ENCODE measurements at regions not wholly inside any gene's neighbourhood (a gene's known extent, or its start where the extent isn't known, plus 50 kb on each side); places are given as distances from the start of the nearest gene placed in this dataset.

DNA sequence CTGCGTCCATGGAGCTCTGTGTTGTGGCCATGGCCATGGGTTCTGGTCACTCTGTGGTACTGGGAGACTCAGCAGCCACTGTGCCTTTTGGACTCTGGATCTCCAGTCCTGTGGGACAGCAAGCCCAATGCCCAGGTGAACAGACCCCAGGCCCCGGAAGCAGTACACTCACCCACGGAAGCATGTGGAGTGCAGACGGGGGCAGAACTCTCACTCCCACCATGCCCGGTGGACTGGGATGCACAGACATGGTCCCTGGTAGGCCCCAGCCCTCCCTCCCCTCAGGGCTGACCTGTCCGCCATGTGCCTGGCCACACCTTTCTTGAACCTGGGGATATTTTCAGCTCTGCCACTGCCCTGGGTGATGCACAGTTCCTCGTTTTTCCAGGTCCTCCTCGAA, 163.3 kb downstream of the URI1 start:
- TF ChIP-seq, protein P1, sequence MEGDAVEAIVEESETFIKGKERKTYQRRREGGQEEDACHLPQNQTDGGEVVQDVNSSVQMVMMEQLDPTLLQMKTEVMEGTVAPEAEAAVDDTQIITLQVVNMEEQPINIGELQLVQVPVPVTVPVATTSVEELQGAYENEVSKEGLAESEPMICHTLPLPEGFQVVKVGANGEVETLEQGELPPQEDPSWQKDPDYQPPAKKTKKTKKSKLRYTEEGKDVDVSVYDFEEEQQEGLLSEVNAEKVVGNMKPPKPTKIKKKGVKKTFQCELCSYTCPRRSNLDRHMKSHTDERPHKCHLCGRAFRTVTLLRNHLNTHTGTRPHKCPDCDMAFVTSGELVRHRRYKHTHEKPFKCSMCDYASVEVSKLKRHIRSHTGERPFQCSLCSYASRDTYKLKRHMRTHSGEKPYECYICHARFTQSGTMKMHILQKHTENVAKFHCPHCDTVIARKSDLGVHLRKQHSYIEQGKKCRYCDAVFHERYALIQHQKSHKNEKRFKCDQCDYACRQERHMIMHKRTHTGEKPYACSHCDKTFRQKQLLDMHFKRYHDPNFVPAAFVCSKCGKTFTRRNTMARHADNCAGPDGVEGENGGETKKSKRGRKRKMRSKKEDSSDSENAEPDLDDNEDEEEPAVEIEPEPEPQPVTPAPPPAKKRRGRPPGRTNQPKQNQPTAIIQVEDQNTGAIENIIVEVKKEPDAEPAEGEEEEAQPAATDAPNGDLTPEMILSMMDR (IDR thresholded peaks at IDR 0.05 in 2 of 3, conservative IDR thresholded peaks at IDR 0.05 in 1 of 3; ENCODE audit: borderline replicate concordance in 1 of 3, insufficient read depth in 1 of 3, low read depth in 2 of 3, low read length in 2 of 3) = no peak
- TF ChIP-seq JUND (IDR thresholded peaks at IDR 0.05) (no peak), POLR2A (IDR thresholded peaks at IDR 0.05; ENCODE audit: borderline replicate concordance, extremely low read depth, insufficient read depth, insufficient read length) (no peak)
